ENCODE measurements at regions not wholly inside any gene's neighbourhood (a gene's known extent, or its start where the extent isn't known, plus 50 kb on each side); places are given as distances from the start of the nearest gene placed in this dataset.

- no peaks in the 10 kb centered on the region for H3K9me3 ChIP-seq (ENCODE audit: severe bottlenecking)
- no peak for TF ChIP-seq CTCF (IDR thresholded peaks at IDR 0.05; ENCODE audit: poor library complexity, severe bottlenecking)
- H3K4me1 ChIP-seq (ENCODE audit: insufficient read depth, poor library complexity, severe bottlenecking) = no peaks in the 10 kb centered on the region
- H3K4me3 ChIP-seq (ENCODE audit: severe bottlenecking) = no peak overlapping the region
- DNase-seq (ENCODE audit: low spot score) = no peak
- H3K27ac ChIP-seq (ENCODE audit: poor library complexity, severe bottlenecking) = no peak overlapping the region
- no peak for ATAC-seq (ENCODE audit: low read depth)
- no peaks in the 10 kb centered on the region for H3K27me3 ChIP-seq (ENCODE audit: insufficient read depth, poor library complexity, severe bottlenecking)
- no peaks in the 10 kb centered on the region for H3K36me3 ChIP-seq (ENCODE audit: low read depth)
Measured at GRCh38 chr9:89963280-89963679, 358.5 kb downstream of the GADD45G start.

GRCh38 chr9:89967527-89967926, 362.7 kb downstream of the GADD45G start:
- Histone ChIP-seq H3K4me3 (ENCODE audit: severe bottlenecking) (no peak overlapping the region), H3K27ac (ENCODE audit: poor library complexity, severe bottlenecking) (no peak overlapping the region), H3K4me1 (ENCODE audit: insufficient read depth, poor library complexity, severe bottlenecking) (no peaks in the 10 kb centered on the region), H3K9me3 (ENCODE audit: severe bottlenecking) (no peaks in the 10 kb centered on the region), H3K27me3 (ENCODE audit: insufficient read depth, poor library complexity, severe bottlenecking) (no peaks in the 10 kb centered on the region), H3K36me3 (ENCODE audit: low read depth) (no peaks in the 10 kb centered on the region)
- TF ChIP-seq CTCF (IDR thresholded peaks at IDR 0.05; ENCODE audit: poor library complexity, severe bottlenecking) = no peak
- DNase-seq (ENCODE audit: low spot score) (no peak), ATAC-seq (ENCODE audit: low read depth) (no peak)

DNA sequence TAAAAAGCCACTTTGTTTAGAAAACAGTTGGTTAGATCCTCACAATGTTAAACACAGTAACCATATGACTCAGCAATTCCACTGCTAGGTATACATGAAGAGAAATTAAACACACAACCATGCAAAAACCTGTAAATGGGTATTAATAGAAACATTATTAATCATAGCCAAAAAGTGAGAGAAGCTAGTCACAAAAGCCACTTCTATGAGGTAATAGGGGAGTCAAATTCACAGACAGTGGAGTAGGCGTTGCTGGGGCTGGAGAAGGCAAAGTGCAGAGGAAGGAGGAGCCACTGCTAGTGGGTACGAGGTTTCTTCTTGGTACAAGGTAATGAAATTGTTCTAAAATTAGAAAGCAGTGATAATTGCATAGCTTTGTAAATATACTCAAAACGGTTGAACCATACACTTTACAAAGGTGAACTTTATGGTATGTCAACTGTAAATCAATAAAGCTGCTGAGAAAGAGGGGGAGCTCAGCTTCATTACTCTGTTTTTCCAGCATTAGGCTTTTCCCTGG, 364.4 kb downstream of the GADD45G start:
- H3K27me3 ChIP-seq (ENCODE audit: insufficient read depth, poor library complexity, severe bottlenecking) = no peaks in the 10 kb centered on the region
- H3K9me3 ChIP-seq (ENCODE audit: severe bottlenecking) = no peaks in the 10 kb centered on the region
- no peaks in the 10 kb centered on the region for H3K36me3 ChIP-seq (ENCODE audit: low read depth)
- H3K4me1 ChIP-seq (ENCODE audit: insufficient read depth, poor library complexity, severe bottlenecking) = no peaks in the 10 kb centered on the region
- H3K4me3 ChIP-seq (ENCODE audit: severe bottlenecking) = no peak overlapping the region
- no peak for TF ChIP-seq CTCF (IDR thresholded peaks at IDR 0.05; ENCODE audit: poor library complexity, severe bottlenecking)
- H3K27ac ChIP-seq (ENCODE audit: poor library complexity, severe bottlenecking) = no peak overlapping the region
- ATAC-seq (ENCODE audit: low read depth) (peak; percentile 64), DNase-seq (ENCODE audit: low spot score) (no peak)

GRCh38 chr9:89969881-89970639, 365.2 kb downstream of the GADD45G start:
- no peak for ATAC-seq (ENCODE audit: low read depth)
- Histone ChIP-seq H3K4me1 (ENCODE audit: insufficient read depth, poor library complexity, severe bottlenecking) (no peaks in the 10 kb centered on the region), H3K9me3 (ENCODE audit: severe bottlenecking) (no peaks in the 10 kb centered on the region), H3K27ac (ENCODE audit: poor library complexity, severe bottlenecking) (no peak overlapping the region), H3K4me3 (ENCODE audit: severe bottlenecking) (no peak overlapping the region), H3K36me3 (ENCODE audit: low read depth) (no peaks in the 10 kb centered on the region), H3K27me3 (ENCODE audit: insufficient read depth, poor library complexity, severe bottlenecking) (no peaks in the 10 kb centered on the region)
- no peak for TF ChIP-seq CTCF (IDR thresholded peaks at IDR 0.05; ENCODE audit: poor library complexity, severe bottlenecking)
- no peak for DNase-seq (ENCODE audit: low spot score)

GRCh38 chr9:89970701-89971100, 365.9 kb downstream of the GADD45G start:
- ATAC-seq (ENCODE audit: low read depth) (no peak), DNase-seq (ENCODE audit: low spot score) (no peak)
- Histone ChIP-seq H3K27ac (ENCODE audit: poor library complexity, severe bottlenecking) (no peak overlapping the region), H3K4me1 (ENCODE audit: insufficient read depth, poor library complexity, severe bottlenecking) (no peaks in the 10 kb centered on the region), H3K27me3 (ENCODE audit: insufficient read depth, poor library complexity, severe bottlenecking) (no peaks in the 10 kb centered on the region), H3K9me3 (ENCODE audit: severe bottlenecking) (no peaks in the 10 kb centered on the region), H3K36me3 (ENCODE audit: low read depth) (no peaks in the 10 kb centered on the region), H3K4me3 (ENCODE audit: severe bottlenecking) (no peak overlapping the region)
- TF ChIP-seq CTCF (IDR thresholded peaks at IDR 0.05; ENCODE audit: poor library complexity, severe bottlenecking) = no peak
